Adipocyte (in vitro differentiated cells): ENCODE measurements at regions not wholly inside any gene's neighbourhood (a gene's known extent, or its start where the extent isn't known, plus 50 kb on each side); places are given as distances from the start of the nearest gene placed in this dataset.

ENCODE experiments used
- DNase-seq: peaks from one replicate; pipeline ENCODE4 v3.0.0-alpha.2; 2015; ENCODE audit warnings: low read depth
- H3K27me3 ChIP-seq: replicated peaks from 2 replicates; pipeline ENCODE4 v1.7.0; 2013; ENCODE audit warnings: mild to moderate bottlenecking, low read length, moderate library complexity; ENCODE audit not compliant: control insufficient read depth, insufficient read depth
- H3K36me3 ChIP-seq: 2 replicates; pipeline ENCODE4 v1.7.0; 2013; ENCODE audit warnings: low read length, mild to moderate bottlenecking, moderate library complexity; ENCODE audit not compliant: control insufficient read depth, insufficient read depth, severe bottlenecking
- H3K4me1 ChIP-seq: 2 replicates; pipeline ENCODE4 v1.7.0; 2013; ENCODE audit warnings: mild to moderate bottlenecking, low read length, moderate library complexity; ENCODE audit not compliant: control insufficient read depth, insufficient read depth
- H3K4me3 ChIP-seq: 2 replicates; pipeline ENCODE4 v1.7.0; 2013; ENCODE audit warnings: mild to moderate bottlenecking, low read length, moderate library complexity
- H3K9ac ChIP-seq: 2 replicates; pipeline ENCODE4 v1.7.0; 2013; ENCODE audit warnings: mild to moderate bottlenecking, low read length, moderate library complexity
- H3K9me3 ChIP-seq: 2 replicates; pipeline ENCODE4 v1.7.0; 2013; ENCODE audit warnings: mild to moderate bottlenecking, low read length, moderate library complexity; ENCODE audit not compliant: control insufficient read depth

DNA sequence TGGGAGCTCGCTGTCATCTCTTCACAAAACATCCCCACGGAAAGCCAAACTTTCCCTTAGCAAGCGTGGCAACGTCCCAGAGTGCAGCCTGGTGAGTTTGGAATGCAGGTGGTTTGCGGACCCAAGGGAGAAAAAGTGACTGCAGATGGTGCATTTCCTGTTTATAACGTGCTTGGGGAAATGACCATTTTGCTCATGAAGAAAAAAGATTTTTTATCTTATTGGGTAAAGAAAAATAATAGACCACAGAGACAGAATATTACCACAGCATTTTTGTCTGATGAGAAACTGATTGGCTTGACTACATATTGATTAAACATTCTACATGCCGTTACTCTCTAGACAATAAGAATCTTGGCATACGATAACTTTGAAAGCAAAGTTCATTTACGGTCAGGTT lies 136.5 kb downstream of the COPS8 start:
- Histone ChIP-seq H3K9me3 (no peaks in the 10 kb centered on the region), H3K4me3 (peak overlapping the region; percentile 48), H3K27me3 (no peaks in the 10 kb centered on the region), H3K36me3 (no peaks in the 10 kb centered on the region), H3K9ac (peak overlapping the region; percentile 90), H3K4me1 (peaks cover 65% of the 10 kb centered on the region)
- peak; percentile 52 for DNase-seq

DNA sequence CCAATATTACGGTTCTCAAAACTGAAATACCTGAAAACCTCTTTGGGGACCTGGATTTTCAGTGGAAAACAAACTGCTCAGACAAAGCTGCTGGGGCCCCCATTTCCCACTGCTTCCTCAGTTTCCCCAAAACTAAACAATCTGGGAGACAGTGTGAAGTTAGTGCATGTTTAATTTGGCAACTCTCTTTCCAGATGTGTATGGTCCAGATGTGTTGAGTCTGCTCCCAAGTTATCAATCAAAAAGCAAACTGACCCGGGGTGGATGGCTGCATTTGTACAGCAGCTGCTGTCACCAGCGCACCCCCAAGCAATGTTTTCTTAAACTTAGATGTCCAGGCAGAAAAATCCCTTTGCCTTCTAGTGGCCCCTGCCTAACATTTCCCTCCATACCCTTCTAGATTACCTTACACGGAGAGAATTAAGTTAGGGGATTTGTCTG lies 136.9 kb downstream of the COPS8 start:
- no peak for DNase-seq
- peak overlapping the region; percentile 6 for H3K4me3 ChIP-seq

DNA sequence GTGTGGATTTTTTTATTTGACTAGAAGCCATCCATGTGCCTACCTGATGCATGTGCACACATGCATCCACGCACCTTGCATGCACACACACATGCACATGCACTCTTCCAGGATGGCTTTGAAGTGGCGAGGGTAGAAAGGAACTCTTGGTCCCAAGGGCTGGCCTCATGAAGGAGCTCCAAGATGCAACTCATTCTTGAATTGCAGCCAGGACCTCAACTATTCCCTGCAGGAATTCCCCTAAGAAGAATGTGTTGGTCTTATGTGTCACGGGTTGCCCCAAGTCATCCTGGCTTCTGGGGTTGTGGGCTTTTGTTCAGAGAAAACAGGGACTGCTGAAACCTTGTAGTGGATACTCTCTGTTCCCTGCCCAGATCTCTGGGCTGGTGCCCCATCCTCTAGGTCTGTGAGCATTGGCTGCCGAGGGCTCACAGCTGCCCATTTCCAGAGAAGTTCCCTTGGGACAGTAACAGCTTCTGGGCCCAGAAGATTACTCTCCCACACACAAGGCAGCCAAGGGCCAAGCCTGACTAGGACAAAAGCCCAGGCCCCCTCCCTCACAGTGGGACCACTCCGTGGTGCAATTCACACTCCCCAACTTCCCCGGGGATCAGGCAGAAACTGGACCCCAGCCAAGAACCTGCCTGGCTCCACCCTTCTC lies 137.6 kb downstream of the COPS8 start:
- H3K27me3 ChIP-seq, result no peaks in the 10 kb centered on the region
- peak overlapping the region; percentile 77 for H3K9ac ChIP-seq
- H3K4me1 ChIP-seq, result peaks cover 69% of the 10 kb centered on the region
- H3K9me3 ChIP-seq, result no peaks in the 10 kb centered on the region
- peak; percentile 93 for DNase-seq
- no peaks in the 10 kb centered on the region for H3K36me3 ChIP-seq
- H3K4me3 ChIP-seq, result peak overlapping the region; percentile 6

More for the DNA sequence above, 136.9 kb downstream of the COPS8 start:
- H3K36me3 ChIP-seq, result no peaks in the 10 kb centered on the region
- peaks cover 69% of the 10 kb centered on the region for H3K4me1 ChIP-seq
- no peaks in the 10 kb centered on the region for H3K27me3 ChIP-seq
- H3K9me3 ChIP-seq, result no peaks in the 10 kb centered on the region
- peak overlapping the region; percentile 77 for H3K9ac ChIP-seq

DNA sequence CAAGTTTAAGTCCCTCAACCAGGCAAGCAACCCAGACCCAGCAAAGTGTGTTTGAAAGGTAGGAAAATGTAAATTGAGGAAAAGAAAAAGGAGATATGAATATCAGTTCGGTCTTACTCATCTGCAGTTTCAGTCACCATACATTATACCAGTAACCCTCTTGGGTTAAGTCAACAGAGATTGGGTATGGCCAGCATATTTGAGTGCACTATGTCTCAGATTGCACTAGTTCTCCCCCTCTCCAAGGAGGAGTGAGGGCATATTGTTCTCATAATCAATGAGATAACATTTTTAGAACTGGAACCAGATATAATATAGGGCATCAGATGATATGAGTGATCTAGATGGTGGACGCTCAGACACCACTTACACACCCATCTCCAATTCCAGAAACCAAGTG lies 141.5 kb downstream of the COPS8 start:
- Histone ChIP-seq H3K4me3 (peak overlapping the region; percentile 28), H3K9ac (peak overlapping the region; percentile 66)
- DNase-seq, result no peak

DNA sequence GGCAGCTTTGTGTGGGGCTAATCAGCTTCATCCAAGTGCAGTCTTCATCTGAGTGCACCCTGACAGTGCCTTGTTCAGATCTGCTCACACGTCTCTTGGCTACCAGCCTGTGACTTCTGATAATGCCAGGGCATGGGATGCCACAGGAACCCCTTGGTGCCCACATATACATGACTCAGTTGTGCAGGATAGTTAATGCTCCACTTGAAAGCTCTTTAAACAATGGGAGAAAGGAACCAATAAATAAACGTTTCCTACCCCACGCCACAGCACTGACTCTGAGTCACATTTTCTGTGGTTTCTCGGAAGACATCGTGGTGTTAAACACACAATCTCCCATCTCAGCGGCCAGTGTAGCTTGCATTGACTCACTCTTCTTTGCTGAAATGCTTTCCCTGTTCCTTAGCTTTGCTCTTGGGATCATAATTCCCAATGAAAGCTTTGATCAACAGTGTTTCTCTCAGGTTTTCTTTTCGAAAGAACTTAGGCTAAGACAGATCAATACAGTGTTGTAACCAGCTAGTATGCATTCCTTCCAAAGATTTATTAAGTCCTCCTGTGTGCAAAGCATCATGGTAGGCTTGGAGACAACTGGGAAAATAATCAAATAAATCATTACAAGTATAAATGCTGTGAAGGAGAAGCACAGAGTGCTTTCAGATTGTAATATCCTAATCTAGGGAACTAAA lies 142.0 kb downstream of the COPS8 start:
- Histone ChIP-seq H3K9ac (peak overlapping the region; percentile 66), H3K4me3 (peak overlapping the region; percentile 28), H3K27me3 (no peaks in the 10 kb centered on the region), H3K9me3 (no peaks in the 10 kb centered on the region), H3K36me3 (no peaks in the 10 kb centered on the region), H3K4me1 (peaks cover 63% of the 10 kb centered on the region)
- peak; percentile 80 for DNase-seq

More for the DNA sequence above, 141.5 kb downstream of the COPS8 start:
- Histone ChIP-seq H3K27me3 (no peaks in the 10 kb centered on the region), H3K36me3 (no peaks in the 10 kb centered on the region), H3K4me1 (peaks cover 64% of the 10 kb centered on the region), H3K9me3 (no peaks in the 10 kb centered on the region)

DNA sequence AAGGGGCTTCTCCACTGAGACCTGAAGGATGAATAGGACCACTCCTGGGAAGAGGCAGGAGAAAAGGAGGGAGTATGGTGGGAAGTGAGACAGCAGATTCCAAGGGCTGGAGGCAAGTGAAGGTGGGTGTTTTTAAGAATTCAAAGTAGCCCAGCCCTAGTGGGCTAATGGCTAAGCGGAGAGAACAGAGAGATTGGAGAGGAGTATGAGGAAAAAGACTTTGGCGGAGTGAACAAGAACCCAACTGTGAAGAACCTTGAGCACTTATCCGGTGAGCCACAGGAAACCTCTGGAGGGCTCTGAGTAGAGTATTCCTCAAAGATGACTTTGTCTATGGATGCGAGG lies 142.6 kb downstream of the COPS8 start:
- no peak for DNase-seq
- peaks cover 59% of the 10 kb centered on the region for H3K4me1 ChIP-seq
- H3K27me3 ChIP-seq, result no peaks in the 10 kb centered on the region
- H3K36me3 ChIP-seq, result no peaks in the 10 kb centered on the region
- no peaks in the 10 kb centered on the region for H3K9me3 ChIP-seq
- H3K4me3 ChIP-seq, result peak overlapping the region; percentile 28
- H3K9ac ChIP-seq, result peak overlapping the region; percentile 66

DNA sequence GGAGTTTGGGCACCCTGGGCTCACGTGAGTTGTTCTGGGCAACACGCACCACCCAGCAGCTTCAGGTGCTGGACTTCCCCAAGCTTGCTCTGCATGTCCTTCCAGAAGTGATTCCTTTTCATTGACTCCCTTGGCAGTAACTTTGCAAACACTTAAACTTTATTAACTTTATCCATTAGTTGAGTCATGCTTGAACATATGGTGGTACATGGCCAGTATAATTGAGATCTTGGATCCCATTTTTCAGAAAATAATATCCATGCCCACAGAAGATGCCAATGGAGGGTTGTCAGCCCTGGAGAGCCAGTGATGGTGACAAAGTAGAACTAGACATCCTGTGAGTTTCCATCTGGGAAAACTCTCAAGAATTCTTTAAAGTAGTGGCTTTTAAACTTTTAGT lies 144.2 kb downstream of the COPS8 start:
- peaks cover 66% of the 10 kb centered on the region for H3K4me1 ChIP-seq
- no peaks in the 10 kb centered on the region for H3K9me3 ChIP-seq
- no peaks in the 10 kb centered on the region for H3K27me3 ChIP-seq
- no peaks in the 10 kb centered on the region for H3K36me3 ChIP-seq
- DNase-seq, result no peak
- H3K4me3 ChIP-seq, result no peak overlapping the region
- no peak overlapping the region for H3K9ac ChIP-seq

DNA sequence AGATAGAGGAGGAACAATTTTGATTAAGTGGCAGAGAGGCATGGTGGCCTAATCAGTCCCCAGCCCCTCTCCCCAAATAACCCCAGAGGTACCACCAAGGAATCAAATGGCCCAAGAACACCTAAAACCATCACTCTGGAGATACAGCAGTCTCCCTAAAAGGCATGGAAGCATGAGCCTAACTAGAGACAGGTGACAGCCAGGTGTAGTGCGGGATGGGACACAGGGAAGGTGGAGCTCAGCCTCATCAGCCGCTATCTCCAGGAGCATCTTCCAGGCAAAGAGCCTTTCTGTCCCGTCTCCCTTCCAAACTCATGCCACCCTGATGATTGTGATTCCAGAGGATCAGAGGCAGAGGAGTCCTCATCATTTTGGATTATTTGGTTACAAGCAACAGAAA lies 144.7 kb downstream of the COPS8 start:
- H3K27me3 ChIP-seq, result no peaks in the 10 kb centered on the region
- DNase-seq, result no peak
- no peaks in the 10 kb centered on the region for H3K36me3 ChIP-seq
- H3K4me3 ChIP-seq, result no peak overlapping the region
- no peaks in the 10 kb centered on the region for H3K9me3 ChIP-seq
- peaks cover 71% of the 10 kb centered on the region for H3K4me1 ChIP-seq
- no peak overlapping the region for H3K9ac ChIP-seq

DNA sequence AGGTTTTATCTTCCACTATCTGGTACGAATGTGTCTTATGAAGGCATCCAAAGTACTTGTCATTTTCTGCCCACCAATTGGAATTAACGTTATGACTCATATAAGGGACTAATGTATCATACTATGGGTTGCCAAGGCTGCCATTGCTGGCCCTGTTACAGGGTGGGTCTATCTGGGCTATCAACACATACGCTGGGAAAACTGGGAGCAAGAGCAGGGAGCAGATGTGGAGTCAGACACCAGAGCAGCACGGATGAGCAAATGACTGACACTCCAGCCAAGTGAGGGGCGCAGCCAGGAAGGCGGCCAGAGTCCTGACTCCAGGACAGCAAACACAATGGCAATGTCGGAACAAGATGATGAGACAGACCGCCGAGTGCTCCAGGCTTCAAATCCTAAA lies 145.9 kb downstream of the COPS8 start:
- Histone ChIP-seq H3K36me3 (no peaks in the 10 kb centered on the region), H3K4me3 (peak overlapping the region; percentile 14), H3K27me3 (no peaks in the 10 kb centered on the region), H3K9ac (peak overlapping the region; percentile 72), H3K9me3 (no peaks in the 10 kb centered on the region), H3K4me1 (peaks cover 83% of the 10 kb centered on the region)
- DNase-seq, result no peak

DNA sequence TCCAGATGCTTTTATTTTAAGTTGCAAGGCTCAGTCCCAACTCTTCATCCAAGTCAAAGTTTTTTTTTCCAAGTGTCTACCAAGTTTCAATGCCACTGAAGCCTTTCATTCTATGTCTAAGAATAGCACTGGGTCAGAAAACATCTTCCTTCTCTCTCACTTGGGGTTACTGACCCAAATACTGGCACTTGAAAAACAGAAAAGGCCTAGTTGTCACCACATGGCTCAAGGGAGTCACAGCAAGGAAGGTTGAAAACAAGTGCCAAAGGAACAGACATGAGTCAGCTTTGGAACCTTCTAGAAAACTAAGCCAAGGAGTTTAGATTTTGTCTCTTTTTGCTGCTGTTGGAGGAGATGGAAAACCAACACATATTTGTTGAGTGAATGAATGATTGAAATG lies 146.5 kb downstream of the COPS8 start:
- no peaks in the 10 kb centered on the region for H3K9me3 ChIP-seq
- peak overlapping the region; percentile 72 for H3K9ac ChIP-seq
- H3K36me3 ChIP-seq, result no peaks in the 10 kb centered on the region
- peaks cover 80% of the 10 kb centered on the region for H3K4me1 ChIP-seq
- H3K4me3 ChIP-seq, result peak overlapping the region; percentile 14
- H3K27me3 ChIP-seq, result no peaks in the 10 kb centered on the region
- DNase-seq, result no peak

DNA sequence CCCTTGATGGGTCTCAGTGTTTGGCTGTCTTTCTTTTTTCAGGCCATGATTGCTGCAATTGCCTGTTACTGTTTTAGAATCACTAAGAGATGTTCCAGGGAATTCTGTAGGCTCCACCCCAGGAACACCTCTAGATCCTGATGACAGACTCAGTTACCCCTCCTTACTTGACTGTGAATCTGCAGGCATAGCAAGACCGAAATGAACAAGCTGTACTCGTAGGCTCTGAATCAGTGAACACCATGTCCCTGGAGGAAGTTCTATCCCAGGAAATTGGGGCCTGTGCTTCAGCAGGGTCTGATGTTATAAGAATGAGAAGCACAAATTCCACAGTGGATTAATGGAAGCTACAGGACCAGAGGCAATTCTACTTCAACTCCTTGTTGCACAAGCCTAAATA lies 148.6 kb downstream of the COPS8 start:
- H3K27me3 ChIP-seq, result no peaks in the 10 kb centered on the region
- peak overlapping the region; percentile 53 for H3K9ac ChIP-seq
- DNase-seq, result no peak
- H3K9me3 ChIP-seq, result no peaks in the 10 kb centered on the region
- peaks cover 66% of the 10 kb centered on the region for H3K4me1 ChIP-seq
- H3K4me3 ChIP-seq, result no peak overlapping the region
- H3K36me3 ChIP-seq, result no peaks in the 10 kb centered on the region
